NCI-H2227 (cell line): ENCODE measurements at regions not wholly inside any gene's neighbourhood (a gene's known extent, or its start where the extent isn't known, plus 50 kb on each side); places are given as distances from the start of the nearest gene placed in this dataset.
"Not testable (repeated sequence)": the region's sequence is repeated elsewhere in the genome, so short reads cannot be mapped to it uniquely, and the experiment has no call there.

Source experiments
- DNase-seq: peaks from one replicate; lab custom pipeline; 2025; ENCODE audit not compliant: unreplicated experiment; lab: John Stamatoyannopoulos, UW

GRCh38 chr2:187610450-187610849 is 56.2 kb upstream of the TFPI start:
- not testable (repeated sequence) for DNase-seq

GRCh38 chr2:187612857-187613256 is 58.6 kb upstream of the TFPI start:
- no peak for DNase-seq

- DNase-seq = no peak
Observed at GRCh38 chr2:187614756-187615155, 60.5 kb upstream of the TFPI start.

GRCh38 chr2:187615364-187615763 is 61.1 kb upstream of the TFPI start:
- no peak for DNase-seq

GRCh38 chr2:187615902-187616301 is 61.7 kb upstream of the TFPI start:
- DNase-seq = no peak

GRCh38 chr2:187617120-187617519 is 62.9 kb upstream of the TFPI start:
- DNase-seq = no peak

- DNase-seq = no peak
Observed at GRCh38 chr2:187617905-187618304, 63.7 kb upstream of the TFPI start.

- DNase-seq = no peak
Observed at GRCh38 chr2:187618813-187619212, 64.6 kb upstream of the TFPI start.

GRCh38 chr2:187627153-187627552 is 72.9 kb upstream of the TFPI start:
- no peak for DNase-seq

- DNase-seq = not testable (repeated sequence)
Observed at GRCh38 chr2:187636731-187637391, 82.6 kb upstream of the TFPI start.

- not testable (repeated sequence) for DNase-seq
Observed at GRCh38 chr2:187637392-187637740, 83.1 kb upstream of the TFPI start.

- not testable (repeated sequence) for DNase-seq
Observed at GRCh38 chr2:187637771-187638170, 83.5 kb upstream of the TFPI start.

- no peak for DNase-seq
Observed at GRCh38 chr2:187638840-187639239, 84.6 kb upstream of the TFPI start.

- no peak for DNase-seq
Observed at GRCh38 chr2:187640926-187641510, 86.8 kb upstream of the TFPI start.

GRCh38 chr2:187642498-187642897 is 88.3 kb upstream of the TFPI start:
- DNase-seq = no peak

- DNase-seq = no peak
Observed at GRCh38 chr2:187644486-187644885, 90.3 kb upstream of the TFPI start.

GRCh38 chr2:187644981-187645380 is 90.7 kb upstream of the TFPI start:
- DNase-seq = no peak

GRCh38 chr2:187646556-187646955 is 92.3 kb upstream of the TFPI start:
- DNase-seq = no peak

- DNase-seq = peak; percentile 8
Observed at GRCh38 chr2:187654535-187654934, 100.3 kb upstream of the TFPI start.

- no peak for DNase-seq
Observed at GRCh38 chr2:187655001-187655400, 100.8 kb upstream of the TFPI start.

- no peak for DNase-seq
Observed at GRCh38 chr2:187656123-187656522, 101.9 kb upstream of the TFPI start.

- no peak for DNase-seq
Observed at GRCh38 chr2:187658952-187659525, 104.8 kb upstream of the TFPI start.

GRCh38 chr2:187676050-187676449 is 121.8 kb upstream of the TFPI start:
- DNase-seq = not testable (repeated sequence)
